Right lobe of liver (tissue), 6 donors: ENCODE measurements at regions not wholly inside any gene's neighbourhood (a gene's known extent, or its start where the extent isn't known, plus 50 kb on each side); places are given as distances from the start of the nearest gene placed in this dataset.

Experiments
- ATAC-seq, 4 donors: fragments of 200-7000 bp; cut with Tn5 transposase; one replicate each; pipeline ENCODE4 v1.9.1; 2020; ENCODE audit warnings: mild to moderate bottlenecking in 4 of 4, moderate library complexity in 4 of 4
- DNase-seq, 3 donors: peaks; one replicate each; pipeline ENCODE4 v3.0.0-alpha.2; 2020
- H3K27ac ChIP-seq, 3 donors: fragments of 200-600 bp; one replicate each; pipeline ENCODE4 v1.8.0; 2022
- H3K27me3 ChIP-seq, 2 donors: fragments of 200-600 bp; one replicate each; pipeline ENCODE4 v1.8.0; 2022
- H3K36me3 ChIP-seq, 4 donors: fragments of 200-600 bp; sonication (generic) in 1 of 4; one replicate each; pipeline versions ENCODE4 v1.5.1 to v1.8.0; 2017 to 2022; ENCODE audit warnings: control low read depth in 1 of 4
- H3K4me1 ChIP-seq, 4 donors: fragments of 200-600 bp; sonication (generic) in 1 of 4; one replicate each; pipeline versions ENCODE4 v1.5.1 to v1.8.0; 2017 to 2022; ENCODE audit warnings: control low read depth in 1 of 4
- H3K4me3 ChIP-seq, 3 donors: fragments of 200-600 bp; one replicate each; pipeline ENCODE4 v1.8.0; 2022
- H3K9me3 ChIP-seq, 4 donors: fragments of 200-600 bp; sonication (generic) in 1 of 4; one replicate each; pipeline versions ENCODE4 v1.5.1 to v1.8.0; 2017 to 2022; ENCODE audit warnings: control low read depth in 1 of 4
- POLR2A ChIP-seq: fragments of 450-650 bp; IDR thresholded peaks from one replicate; pipeline ENCODE4 v1.6.1; 2017; ENCODE audit warnings: antibody characterized with exemption, mild to moderate bottlenecking
- WGBS: methylation state at CpG from one replicate; pipeline ENCODE4 v1.1.6; 2018; ENCODE audit warnings: low coverage, low lambda C conversion rate; ENCODE audit not compliant: insufficient coverage; ENCODE audit errors: missing lambda C conversion rate; 5-methylcytosine and 5-hydroxymethylcytosine counted together
- intact Hi-C, 2 donors: fragments of 100-400 bp; cut with DNase I; formaldehyde crosslinking; loops; one replicate each; pipeline versions ENCODE4 v1.11.2 to v1.14.1; 2022
- TF ChIP-seq, protein P1 (sequence below), 4 donors: fragments of 200-600 bp in 3 of 4; fragments of 450-650 bp in 1 of 4; IDR thresholded peaks; one replicate each; pipeline versions ENCODE4 v1.5.1 to v1.8.0; 2016 to 2022; ENCODE audit warnings: antibody characterized with exemption in 4 of 4, mild to moderate bottlenecking in 2 of 4
- donor health status: DM: no; HTN: yes; CAD: no.
- donor health status: DM: no; HTN: no; CAD: no.
- donor health status: DM: no; HTN: no; CAD: no.
- donor health status: DM: no; HTN: yes; CAD: no.
- donor health status: DM: no; HTN: yes; CAD: no.

- H3K27ac ChIP-seq = no peak overlapping the region
- H3K4me1 ChIP-seq = no peaks in the 10 kb centered on the region
- ATAC-seq (no peak), DNase-seq (no peak)
- H3K4me3 ChIP-seq = no peak overlapping the region
- no peaks in the 10 kb centered on the region for H3K36me3 ChIP-seq
- intact Hi-C loops = no loop called here
- WGBS = 83% methylated on average over 5 of the region's 5 CpGs
- no peaks in the 10 kb centered on the region for H3K9me3 ChIP-seq
- no peaks in the 10 kb centered on the region for H3K27me3 ChIP-seq
- TF ChIP-seq POLR2A = no peak
- TF ChIP-seq, protein P1, sequence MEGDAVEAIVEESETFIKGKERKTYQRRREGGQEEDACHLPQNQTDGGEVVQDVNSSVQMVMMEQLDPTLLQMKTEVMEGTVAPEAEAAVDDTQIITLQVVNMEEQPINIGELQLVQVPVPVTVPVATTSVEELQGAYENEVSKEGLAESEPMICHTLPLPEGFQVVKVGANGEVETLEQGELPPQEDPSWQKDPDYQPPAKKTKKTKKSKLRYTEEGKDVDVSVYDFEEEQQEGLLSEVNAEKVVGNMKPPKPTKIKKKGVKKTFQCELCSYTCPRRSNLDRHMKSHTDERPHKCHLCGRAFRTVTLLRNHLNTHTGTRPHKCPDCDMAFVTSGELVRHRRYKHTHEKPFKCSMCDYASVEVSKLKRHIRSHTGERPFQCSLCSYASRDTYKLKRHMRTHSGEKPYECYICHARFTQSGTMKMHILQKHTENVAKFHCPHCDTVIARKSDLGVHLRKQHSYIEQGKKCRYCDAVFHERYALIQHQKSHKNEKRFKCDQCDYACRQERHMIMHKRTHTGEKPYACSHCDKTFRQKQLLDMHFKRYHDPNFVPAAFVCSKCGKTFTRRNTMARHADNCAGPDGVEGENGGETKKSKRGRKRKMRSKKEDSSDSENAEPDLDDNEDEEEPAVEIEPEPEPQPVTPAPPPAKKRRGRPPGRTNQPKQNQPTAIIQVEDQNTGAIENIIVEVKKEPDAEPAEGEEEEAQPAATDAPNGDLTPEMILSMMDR (IDR thresholded peaks at IDR 0.05) = no peak
Measured at GRCh38 chr2:16402891-16403290, 262.7 kb downstream of the CYRIA start.

GRCh38 chr2:16401761-16402300 lies 263.8 kb downstream of the CYRIA start:
- TF ChIP-seq, protein P1 (IDR thresholded peaks at IDR 0.05) = no peak
- no peak for TF ChIP-seq POLR2A
- Histone ChIP-seq H3K4me3 (no peak overlapping the region), H3K36me3 (no peaks in the 10 kb centered on the region), H3K9me3 (no peaks in the 10 kb centered on the region), H3K27me3 (no peaks in the 10 kb centered on the region), H3K27ac (no peak overlapping the region), H3K4me1 (no peaks in the 10 kb centered on the region)
- DNase-seq (no peak), ATAC-seq (no peak)
- WGBS = 74% methylated on average over 3 of the region's 7 CpGs
- intact Hi-C loops = no loop called here

DNA sequence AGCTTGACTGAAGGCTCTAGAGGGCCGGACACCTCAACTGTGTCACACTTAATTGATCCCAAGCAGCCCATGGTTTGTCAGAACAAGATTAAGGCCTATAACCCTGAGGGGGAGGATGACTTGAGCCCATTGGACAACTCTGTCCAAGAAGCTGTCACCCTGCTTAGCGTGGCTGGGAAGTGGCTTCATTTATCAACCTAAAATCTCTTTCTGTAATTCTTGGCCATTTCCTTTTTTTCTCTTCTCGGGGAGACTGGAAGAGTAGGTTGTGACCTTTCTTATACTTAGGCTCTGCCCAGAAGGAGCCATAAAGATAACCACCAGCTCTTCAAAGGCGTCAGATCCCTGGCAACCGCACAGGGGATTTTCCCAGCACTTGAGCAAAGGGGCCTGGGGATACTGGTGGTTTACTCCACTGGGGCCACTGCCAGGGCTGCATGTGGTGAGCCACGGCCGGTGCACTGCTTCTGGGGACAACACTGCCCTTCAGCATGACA lies 265.5 kb downstream of the CYRIA start:
- Histone ChIP-seq H3K4me3 (no peak overlapping the region), H3K27me3 (no peaks in the 10 kb centered on the region), H3K4me1 (no peaks in the 10 kb centered on the region), H3K36me3 (no peaks in the 10 kb centered on the region), H3K27ac (no peak overlapping the region), H3K9me3 (no peaks in the 10 kb centered on the region)
- ATAC-seq (no peak), DNase-seq (no peak)
- intact Hi-C loops = no loop called here
- WGBS = 56% methylated on average over 7 of the region's 7 CpGs
- no peak for TF ChIP-seq POLR2A
- TF ChIP-seq, protein P1 (IDR thresholded peaks at IDR 0.05) = no peak

GRCh38 chr2:16398486-16399043 lies 267.1 kb downstream of the CYRIA start:
- DNase-seq (no peak), ATAC-seq (no peak)
- intact Hi-C loops = no loop called here
- Histone ChIP-seq H3K4me1 (no peaks in the 10 kb centered on the region), H3K36me3 (no peaks in the 10 kb centered on the region), H3K27me3 (no peaks in the 10 kb centered on the region), H3K9me3 (no peaks in the 10 kb centered on the region), H3K4me3 (no peak overlapping the region), H3K27ac (no peak overlapping the region)
- TF ChIP-seq, protein P1 (IDR thresholded peaks at IDR 0.05) = no peak
- TF ChIP-seq POLR2A = no peak
- WGBS = 90% methylated on average over 2 of the region's 2 CpGs
